Activated CD4-positive, alpha-beta T cell treated with anti-CD3 and anti-CD28 coated beads for 36 hours (primary cell): ENCODE measurements at regions not wholly inside any gene's neighbourhood (a gene's known extent, or its start where the extent isn't known, plus 50 kb on each side); places are given as distances from the start of the nearest gene placed in this dataset.

Experiments
- ATAC-seq: fragments of 200-7000 bp; cut with Tn5 transposase; one replicate; pipeline ENCODE4 v1.10.0; 2021; ENCODE audit warnings: mild to moderate bottlenecking, moderate library complexity
- CTCF ChIA-PET: fragments of 350-600 bp; sonication (Branson Sonifier 250); formaldehyde crosslinking; loops from one replicate; lab custom pipeline; 2021; ENCODE audit warnings: antibody characterized with exemption; lab: Charles Lee
- POLR2A ChIA-PET: fragments of 350-600 bp; sonication (Branson Sonifier 250); formaldehyde crosslinking; loops from one replicate; lab custom pipeline; 2021; ENCODE audit warnings: antibody characterized with exemption, inconsistent platforms; lab: Charles Lee
- DNase-seq: peaks from one replicate; pipeline ENCODE4 v3.0.0-alpha.2; 2020
- H3K27ac Mint-ChIP-seq: one replicate; pipeline ENCODE4 v1.8.0; 2021; ENCODE audit warnings: mixed read lengths
- H3K27me3 Mint-ChIP-seq: one replicate; pipeline ENCODE4 v1.8.0; 2021; ENCODE audit warnings: mixed read lengths
- H3K36me3 Mint-ChIP-seq: one replicate; pipeline ENCODE4 v1.8.0; 2021; ENCODE audit warnings: low read depth, mixed read lengths
- H3K4me1 Mint-ChIP-seq: one replicate; pipeline ENCODE4 v1.8.0; 2021; ENCODE audit warnings: mixed read lengths
- H3K4me3 Mint-ChIP-seq: one replicate; pipeline ENCODE4 v1.8.0; 2021; ENCODE audit warnings: mild to moderate bottlenecking, moderate library complexity, mixed read lengths
- H3K9me3 Mint-ChIP-seq: one replicate; pipeline ENCODE4 v1.8.0; 2021; ENCODE audit warnings: low read depth, mixed read lengths
- intact Hi-C, 2 experiments: fragments of 100-400 bp; cut with DNase I in 1 of 2; cut with micrococcal nuclease in 1 of 2; formaldehyde crosslinking; loops; one replicate each; pipeline versions ENCODE4 v1.14.2 to v1.15.1; 2022 to 2024; cut with DNase I, micrococcal nuclease

DNA sequence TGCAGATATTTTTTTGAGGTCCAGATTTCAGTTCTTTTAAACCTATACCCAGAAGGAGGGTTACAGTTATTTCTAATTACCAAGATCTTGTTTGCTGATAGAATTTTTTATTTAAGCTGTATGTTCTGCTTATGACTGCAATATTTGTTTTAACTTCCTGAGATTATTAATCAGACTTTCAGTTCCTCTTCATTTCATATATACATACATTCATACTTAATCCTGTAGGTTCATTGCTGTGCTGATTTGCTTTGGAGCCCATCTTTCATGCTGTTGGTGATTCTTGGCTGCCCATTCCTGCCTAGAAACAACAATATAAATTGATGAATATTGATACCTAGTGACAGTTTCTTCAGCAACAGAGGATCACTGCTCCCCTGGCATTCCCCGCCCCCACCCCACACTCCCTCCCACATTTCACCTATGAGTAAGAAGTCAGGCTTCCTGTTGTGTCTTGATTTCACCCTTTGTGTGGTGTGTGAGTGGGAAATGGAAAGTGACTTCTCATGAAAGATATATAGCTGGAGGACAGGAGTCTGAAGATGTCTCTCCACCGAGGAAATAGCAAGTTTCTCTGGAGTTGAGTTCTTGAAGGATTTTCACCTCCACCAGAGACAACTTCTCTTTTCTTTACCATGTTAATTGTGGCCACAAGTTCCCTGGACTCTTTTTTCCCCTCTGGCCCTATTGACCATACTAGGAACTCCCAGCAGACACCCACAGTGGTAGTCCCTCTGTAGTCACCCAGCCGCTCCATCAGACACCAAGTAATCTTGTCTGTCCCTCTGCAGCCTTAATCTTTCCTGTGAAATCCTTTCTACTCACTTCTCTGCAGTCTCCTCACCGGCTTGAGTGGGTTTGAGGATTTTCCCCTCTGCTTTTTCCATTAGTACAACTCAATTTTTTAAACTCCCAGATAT lies 118.4 kb downstream of the ASB9 start:
- POLR2A ChIA-PET = no interaction called here
- Mint-ChIP-seq H3K4me1 (peaks cover 16% of the 10 kb centered on the region), H3K9me3 (no peaks in the 10 kb centered on the region), H3K27me3 (peaks cover 14% of the 10 kb centered on the region), H3K36me3 (no peaks in the 10 kb centered on the region), H3K27ac (peak overlapping the region; percentile 70), H3K4me3 (no peak overlapping the region)
- CTCF ChIA-PET = interaction anchor here (1.1 kb wide), 2 partner anchors 9 to 51 kb away, joined by 4 to 5 read pairs; no protein-coding TSS in a partner anchor
- DNase-seq = peak; percentile 56
- ATAC-seq = peak; percentile 92
- intact Hi-C loops = loop anchor here (1.0 to 10.0 kb wide), 7 partner anchors 8 to 357 kb away; partner anchors contain the start of genes FANCB (in 1 of the 2) and MOSPD2 (in 1 of the 2)

DNA sequence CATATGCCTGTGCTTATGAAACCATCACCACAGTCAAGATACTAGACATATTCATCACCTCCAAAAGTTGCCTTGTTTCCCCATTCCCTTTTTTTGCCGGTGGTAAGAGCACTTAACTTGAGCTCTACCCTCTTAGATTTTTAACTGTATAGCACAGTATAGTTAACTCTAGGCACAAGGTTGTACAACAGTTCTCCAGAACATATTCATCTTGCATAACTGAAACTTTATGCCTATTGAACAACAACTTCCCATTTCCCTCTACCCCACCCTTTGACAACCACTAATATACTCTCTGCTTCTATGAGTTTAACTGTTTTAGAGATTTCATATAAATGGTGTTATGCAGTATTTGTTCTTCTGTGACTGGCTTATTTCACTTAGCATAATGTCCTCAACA lies 119.3 kb downstream of the ASB9 start:
- ATAC-seq (no peak), DNase-seq (no peak)
- POLR2A ChIA-PET = no interaction called here
- peaks cover 10% of the 10 kb centered on the region for H3K27me3 Mint-ChIP-seq
- no peak overlapping the region for H3K27ac Mint-ChIP-seq
- H3K4me3 Mint-ChIP-seq = no peak overlapping the region
- no peaks in the 10 kb centered on the region for H3K36me3 Mint-ChIP-seq
- H3K4me1 Mint-ChIP-seq = peaks cover 16% of the 10 kb centered on the region
- no peaks in the 10 kb centered on the region for H3K9me3 Mint-ChIP-seq
- CTCF ChIA-PET = no interaction called here
- intact Hi-C loops = loop anchor here (2.0 to 10.0 kb wide), 6 partner anchors 52 to 356 kb away; partner anchors contain the start of genes FANCB (in 1 of the 2) and MOSPD2 (in 1 of the 2)

DNA sequence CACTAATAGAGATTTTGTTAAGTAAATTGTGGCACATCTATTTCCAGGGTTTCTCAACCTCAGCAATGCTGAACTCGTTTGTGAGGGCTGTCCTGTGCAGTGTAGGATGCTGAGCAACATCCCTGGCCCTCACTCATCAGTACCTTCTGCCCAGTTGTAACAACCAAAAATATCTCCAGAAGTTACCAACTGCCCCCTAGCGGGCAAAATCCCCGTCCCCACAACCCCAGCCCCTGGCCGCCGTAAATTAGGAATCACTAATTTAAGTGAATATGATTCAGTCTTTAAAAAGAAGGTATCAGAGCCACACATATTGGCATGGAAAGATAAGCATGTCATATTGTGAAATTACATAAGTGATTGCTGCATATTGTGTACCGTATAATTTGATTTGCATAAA lies 123.4 kb downstream of the ASB9 start:
- ChIA-PET CTCF (no interaction called here), POLR2A (no interaction called here)
- DNase-seq (peak; percentile 51), ATAC-seq (no peak)
- peaks cover 2% of the 10 kb centered on the region for H3K27me3 Mint-ChIP-seq
- peaks cover 23% of the 10 kb centered on the region for H3K4me1 Mint-ChIP-seq
- no peak overlapping the region for H3K27ac Mint-ChIP-seq
- H3K36me3 Mint-ChIP-seq = no peaks in the 10 kb centered on the region
- intact Hi-C loops = no loop called here
- no peaks in the 10 kb centered on the region for H3K9me3 Mint-ChIP-seq
- H3K4me3 Mint-ChIP-seq = no peak overlapping the region

DNA sequence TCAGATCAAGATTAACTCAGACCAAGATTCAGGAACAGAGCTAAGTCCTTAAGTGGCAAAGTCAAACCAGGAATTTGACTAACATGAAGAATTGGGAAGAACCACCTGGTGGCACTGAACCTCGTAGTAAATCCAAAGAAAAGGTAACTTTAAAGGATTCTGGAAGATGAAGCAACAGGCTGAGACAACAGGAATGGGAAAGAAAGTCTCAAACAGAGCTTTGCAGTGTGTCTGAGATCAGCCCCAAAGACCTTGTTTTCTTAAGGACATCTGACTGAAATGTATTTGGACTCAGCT lies 126.1 kb downstream of the ASB9 start:
- Mint-ChIP-seq H3K9me3 (no peaks in the 10 kb centered on the region), H3K4me1 (peaks cover 13% of the 10 kb centered on the region), H3K27me3 (peaks cover 2% of the 10 kb centered on the region), H3K4me3 (no peak overlapping the region), H3K36me3 (no peaks in the 10 kb centered on the region), H3K27ac (no peak overlapping the region)
- POLR2A ChIA-PET = no interaction called here
- intact Hi-C loops = loop anchor here (1.0 to 5.0 kb wide), 7 partner anchors 37 to 1105 kb away; partner anchors contain the start of gene GLRA2 (in 1 of the 2)
- CTCF ChIA-PET = interaction anchor here (0.8 to 1.0 kb wide), 4 partner anchors 9 to 101 kb away, joined by 3 to 4 read pairs (median 3); no protein-coding TSS in a partner anchor
- DNase-seq (no peak), ATAC-seq (no peak)

DNA sequence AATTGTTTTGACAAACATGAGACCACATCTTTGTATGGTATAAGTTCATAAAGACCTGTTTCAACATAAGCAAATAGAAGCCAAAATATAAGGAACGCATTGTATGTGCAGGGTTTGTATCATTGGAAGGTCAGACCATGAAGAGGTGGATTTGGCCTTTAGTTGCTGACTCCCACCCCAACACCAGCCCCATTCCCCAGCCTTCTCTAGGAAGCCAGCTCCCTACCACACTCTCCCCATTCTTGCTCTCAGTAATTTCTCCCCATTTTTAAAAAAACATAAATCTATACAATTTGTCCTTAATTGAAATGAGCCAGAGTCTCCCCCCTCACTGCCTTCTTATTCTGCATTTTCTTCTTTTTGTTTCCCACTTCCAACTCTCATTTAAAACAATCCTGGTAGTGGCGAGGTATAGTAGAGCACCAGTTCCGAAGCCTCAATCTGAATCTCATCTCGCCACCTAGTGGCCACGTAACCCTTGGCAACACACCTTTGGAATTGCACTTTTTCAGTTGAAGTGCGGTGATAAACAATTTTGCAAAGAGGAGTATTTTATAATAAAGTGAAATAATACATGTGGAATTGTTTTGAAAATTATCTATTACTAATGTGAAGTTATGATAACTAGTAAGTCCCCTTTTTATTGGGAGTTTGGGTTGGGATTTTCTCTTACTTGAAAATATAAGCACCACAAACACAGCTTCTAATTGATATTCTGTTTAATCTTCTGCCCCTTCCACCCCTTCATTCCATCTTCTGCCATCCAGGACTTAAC lies 126.6 kb downstream of the ASB9 start:
- CTCF ChIA-PET = interaction anchor here (0.6 to 1.7 kb wide), 10 partner anchors 8 to 446 kb away, joined by 3 to 6 read pairs (median 4); no protein-coding TSS in a partner anchor
- Mint-ChIP-seq H3K4me3 (no peak overlapping the region), H3K27me3 (no peaks in the 10 kb centered on the region), H3K4me1 (peaks cover 13% of the 10 kb centered on the region), H3K27ac (no peak overlapping the region), H3K9me3 (no peaks in the 10 kb centered on the region), H3K36me3 (no peaks in the 10 kb centered on the region)
- DNase-seq (peak; percentile 70), ATAC-seq (peak; percentile 60)
- intact Hi-C loops = loop anchor here (1.0 to 5.0 kb wide), 7 partner anchors 36 to 1104 kb away; partner anchors contain the start of gene GLRA2 (in 1 of the 2)
- POLR2A ChIA-PET = no interaction called here

DNA sequence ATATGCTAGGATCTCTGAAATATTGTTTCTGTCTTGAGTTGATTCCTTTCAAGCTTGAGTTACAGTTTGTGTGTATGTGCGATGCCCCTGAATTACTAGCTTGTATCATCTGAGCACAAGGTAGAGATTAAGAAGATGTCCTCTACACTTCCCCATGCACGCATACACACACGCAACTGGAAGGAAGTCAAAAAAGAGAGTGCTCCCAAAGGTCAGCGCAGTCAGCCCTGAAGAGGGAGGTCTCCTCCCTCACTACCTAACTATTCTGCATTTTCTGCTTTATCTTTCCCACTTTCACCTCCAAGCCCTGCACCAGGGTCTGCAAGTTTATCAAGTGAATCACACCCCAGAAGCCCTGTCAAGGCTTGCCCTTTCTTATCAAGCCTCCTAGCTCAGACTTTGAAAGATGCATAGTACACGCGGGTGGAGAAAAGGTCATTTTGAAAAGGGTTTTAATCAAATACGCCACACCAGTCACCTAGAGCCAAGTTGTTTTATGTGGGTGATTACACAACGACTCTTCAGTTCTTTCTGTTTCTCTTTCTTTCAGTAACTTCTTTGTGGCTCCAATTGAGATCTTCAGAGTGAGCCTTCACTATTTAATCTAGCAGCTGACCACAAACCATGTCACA lies 127.7 kb downstream of the ASB9 start:
- Mint-ChIP-seq H3K27ac (no peak overlapping the region), H3K36me3 (no peaks in the 10 kb centered on the region), H3K9me3 (no peaks in the 10 kb centered on the region), H3K4me3 (no peak overlapping the region), H3K27me3 (no peaks in the 10 kb centered on the region), H3K4me1 (peaks cover 13% of the 10 kb centered on the region)
- ATAC-seq (peak; percentile 53), DNase-seq (no peak)
- POLR2A ChIA-PET = no interaction called here
- CTCF ChIA-PET = interaction anchor here (0.7 to 1.7 kb wide), 6 partner anchors 9 to 109 kb away, joined by 3 to 6 read pairs (median 4); no protein-coding TSS in a partner anchor
- intact Hi-C loops = loop anchor here (2.0 to 5.0 kb wide), 5 partner anchors 35 to 1103 kb away; partner anchors contain the start of gene GLRA2 (in 1 of the 2)

DNA sequence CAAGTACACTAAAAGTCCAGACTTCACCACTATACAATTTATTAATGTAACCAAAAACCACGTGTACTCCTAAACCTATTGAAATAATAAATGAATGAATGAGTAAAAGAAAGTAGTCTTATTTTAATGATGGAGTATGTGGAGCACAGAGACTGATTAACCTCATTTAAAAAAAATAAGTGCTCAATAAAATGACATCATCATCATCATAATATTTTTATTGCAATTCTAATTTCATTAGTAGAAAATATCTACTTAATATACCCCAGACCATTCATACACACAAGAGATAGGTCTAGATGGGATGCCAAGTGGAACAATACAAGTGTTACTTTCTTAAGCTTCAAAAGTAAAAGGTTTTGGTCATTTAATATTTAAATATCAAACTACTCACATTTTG lies 133.1 kb downstream of the ASB9 start:
- H3K27me3 Mint-ChIP-seq = no peaks in the 10 kb centered on the region
- POLR2A ChIA-PET = no interaction called here
- no peaks in the 10 kb centered on the region for H3K36me3 Mint-ChIP-seq
- no peak overlapping the region for H3K27ac Mint-ChIP-seq
- H3K9me3 Mint-ChIP-seq = no peaks in the 10 kb centered on the region
- CTCF ChIA-PET = no interaction called here
- ATAC-seq (no peak), DNase-seq (no peak)
- no peaks in the 10 kb centered on the region for H3K4me1 Mint-ChIP-seq
- intact Hi-C loops = no loop called here
- no peak overlapping the region for H3K4me3 Mint-ChIP-seq

DNA sequence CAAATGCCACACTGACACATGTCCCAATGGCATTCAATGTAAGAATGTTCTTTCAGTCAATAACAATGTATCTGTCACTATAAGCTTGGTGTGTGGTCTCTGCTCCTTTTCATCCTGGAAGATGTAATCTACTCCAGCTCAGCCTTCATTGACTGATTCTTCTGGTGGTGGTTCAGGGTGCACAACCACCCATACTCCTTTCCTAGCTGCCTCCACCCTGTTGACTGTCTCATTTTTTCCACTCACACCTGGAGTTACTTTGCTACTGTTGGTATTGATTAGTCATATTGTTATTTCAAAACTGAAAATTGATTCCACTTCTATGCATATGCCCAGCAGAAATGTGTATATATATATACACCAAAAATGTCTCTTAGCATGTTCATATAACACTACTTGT lies 140.5 kb downstream of the ASB9 start:
- POLR2A ChIA-PET = no interaction called here
- ATAC-seq (peak; percentile 80), DNase-seq (peak; percentile 5)
- Mint-ChIP-seq H3K4me1 (peaks cover 5% of the 10 kb centered on the region), H3K36me3 (no peaks in the 10 kb centered on the region), H3K9me3 (no peaks in the 10 kb centered on the region), H3K27me3 (peaks cover 4% of the 10 kb centered on the region), H3K4me3 (no peak overlapping the region), H3K27ac (no peak overlapping the region)
- CTCF ChIA-PET = interaction anchor here (0.6 kb wide), 1 partner anchor 574 kb away, joined by 3 read pairs; no protein-coding TSS in a partner anchor
- intact Hi-C loops = no loop called here

DNA sequence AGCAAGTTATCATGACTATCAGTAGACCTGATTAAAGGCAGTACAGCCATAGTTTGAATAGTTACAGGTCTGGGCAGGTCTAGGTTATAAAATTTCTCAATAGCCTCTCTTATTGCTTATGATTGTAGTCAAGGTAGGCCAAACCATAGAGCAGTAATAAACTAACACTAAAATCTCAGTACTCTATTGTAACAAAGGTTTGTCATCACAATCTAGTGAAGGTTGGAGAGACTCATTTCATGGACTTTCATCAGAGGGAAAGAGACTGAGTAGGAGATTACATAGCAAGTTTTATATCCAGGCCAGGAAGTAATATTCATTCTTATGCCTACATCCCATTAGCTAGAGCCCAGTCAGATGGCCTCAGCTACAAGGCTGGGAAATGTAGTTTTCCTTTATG lies 141.0 kb downstream of the ASB9 start:
- H3K27me3 Mint-ChIP-seq = peaks cover 4% of the 10 kb centered on the region
- ChIA-PET POLR2A (no interaction called here), CTCF (interaction anchor here (0.6 kb wide), 1 partner anchor 574 kb away, joined by 3 read pairs; no protein-coding TSS in a partner anchor)
- ATAC-seq (no peak), DNase-seq (no peak)
- H3K36me3 Mint-ChIP-seq = no peaks in the 10 kb centered on the region
- H3K9me3 Mint-ChIP-seq = no peaks in the 10 kb centered on the region
- H3K27ac Mint-ChIP-seq = no peak overlapping the region
- intact Hi-C loops = no loop called here
- H3K4me3 Mint-ChIP-seq = no peak overlapping the region
- H3K4me1 Mint-ChIP-seq = peaks cover 5% of the 10 kb centered on the region

DNA sequence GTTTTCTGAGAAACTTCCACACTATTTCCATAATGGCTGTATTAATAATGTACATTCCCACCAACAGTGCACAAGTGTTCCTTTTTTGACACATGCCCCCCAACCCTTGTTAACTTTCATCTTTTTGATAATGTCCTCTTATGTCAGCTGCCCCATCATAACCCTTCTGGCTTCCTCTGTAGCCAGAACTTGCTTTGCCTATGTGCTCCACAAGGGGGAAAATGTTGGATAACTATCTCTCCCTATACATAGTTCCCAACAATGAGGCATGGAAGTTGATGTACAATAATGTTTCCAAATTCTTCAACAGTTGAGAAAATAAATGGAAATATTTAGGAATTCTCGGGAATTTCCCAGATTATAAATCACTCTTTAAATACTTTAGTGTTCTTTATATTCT lies 142.9 kb downstream of the ASB9 start:
- Mint-ChIP-seq H3K4me1 (peaks cover 5% of the 10 kb centered on the region), H3K27me3 (peaks cover 4% of the 10 kb centered on the region), H3K27ac (no peak overlapping the region), H3K36me3 (no peaks in the 10 kb centered on the region), H3K9me3 (no peaks in the 10 kb centered on the region), H3K4me3 (no peak overlapping the region)
- ChIA-PET CTCF (no interaction called here), POLR2A (no interaction called here)
- ATAC-seq (no peak), DNase-seq (no peak)
- intact Hi-C loops = no loop called here

DNA sequence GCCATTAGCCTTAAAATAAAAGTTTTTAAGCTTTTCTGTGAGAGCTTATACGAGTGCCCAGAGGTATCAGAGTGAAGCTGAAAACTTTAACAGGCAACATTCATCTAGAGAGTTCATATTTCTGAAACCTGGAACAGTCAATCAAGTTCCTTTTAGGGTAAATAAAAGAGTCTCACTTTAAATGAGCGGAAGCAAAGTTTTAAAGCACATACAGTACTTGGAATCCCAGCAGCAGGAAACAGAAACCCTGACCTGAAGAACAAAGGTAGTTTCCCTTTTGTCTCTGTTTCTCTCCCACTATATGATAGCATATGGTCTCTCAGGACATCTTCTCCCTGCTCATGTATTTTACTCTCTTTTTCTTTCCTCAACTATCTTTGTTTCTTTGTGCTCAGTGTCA lies 153.0 kb downstream of the ASB9 start:
- Mint-ChIP-seq H3K4me3 (no peak overlapping the region), H3K27ac (no peak overlapping the region), H3K36me3 (no peaks in the 10 kb centered on the region), H3K9me3 (peaks cover 2% of the 10 kb centered on the region), H3K4me1 (peaks cover 2% of the 10 kb centered on the region), H3K27me3 (peaks cover 5% of the 10 kb centered on the region)
- DNase-seq (no peak), ATAC-seq (no peak)
- CTCF ChIA-PET = interaction anchor here (1.0 kb wide), 1 partner anchor 27 kb away, joined by 3 read pairs; no protein-coding TSS in a partner anchor
- POLR2A ChIA-PET = no interaction called here
- intact Hi-C loops = no loop called here
